Nephron progenitor cell (in vitro differentiated cells): ENCODE measurements at regions not wholly inside any gene's neighbourhood (a gene's known extent, or its start where the extent isn't known, plus 50 kb on each side); places are given as distances from the start of the nearest gene placed in this dataset.

Experiments used
- DNase-seq: peaks from one replicate; pipeline ENCODE4 v3.0.0; 2021
- H3K27ac Mint-ChIP-seq: 2 replicates; pipeline ENCODE4 v1.8.0; 2021; ENCODE audit warnings: mild to moderate bottlenecking, moderate library complexity, mixed read lengths
- H3K27me3 Mint-ChIP-seq: 2 replicates; pipeline ENCODE4 v1.8.0; 2021; ENCODE audit warnings: mild to moderate bottlenecking, low read depth, mixed read lengths; ENCODE audit not compliant: poor library complexity
- H3K36me3 Mint-ChIP-seq: 2 replicates; pipeline ENCODE4 v1.8.0; 2021; ENCODE audit warnings: low read depth, mixed read lengths
- H3K4me1 Mint-ChIP-seq: 2 replicates; pipeline ENCODE4 v1.8.0; 2021; ENCODE audit warnings: mixed read lengths
- H3K4me3 Mint-ChIP-seq: 2 replicates; pipeline ENCODE4 v1.8.0; 2021; ENCODE audit warnings: mild to moderate bottlenecking, moderate library complexity, mixed read lengths
- H3K9me3 Mint-ChIP-seq: 2 replicates; pipeline ENCODE4 v1.8.0; 2021; ENCODE audit warnings: mild to moderate bottlenecking, moderate library complexity, mixed read lengths
- TF ChIP-seq, protein P1 (sequence below): fragments of 200-600 bp; sonication (generic); IDR thresholded peaks from 2 replicates; pipeline ENCODE4 v1.5.0; 2021; ENCODE audit warnings: antibody characterized with exemption

DNA sequence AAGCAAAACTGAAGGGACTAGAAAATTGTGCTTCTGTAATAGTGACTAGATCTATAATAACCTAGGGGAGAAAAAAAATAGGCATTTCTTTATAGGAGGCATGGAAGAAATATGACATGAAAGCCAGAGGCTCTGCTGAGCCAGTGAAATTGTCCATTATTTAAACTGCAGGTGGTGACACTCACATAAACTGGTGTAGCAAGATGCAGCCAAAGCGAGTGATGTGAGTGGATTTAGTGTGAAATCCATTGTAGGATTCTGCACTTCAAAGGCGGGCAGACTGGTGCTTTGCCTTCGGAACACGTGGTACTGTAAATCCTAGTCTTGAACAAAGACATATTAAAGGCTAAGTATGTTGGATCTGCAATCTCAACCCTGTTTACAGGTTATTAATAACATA lies 361.9 kb downstream of the TBC1D4 start:
- Mint-ChIP-seq H3K9me3 (peaks cover 3% of the 10 kb centered on the region), H3K27me3 (peaks cover 3% of the 10 kb centered on the region), H3K4me3 (no peak overlapping the region), H3K27ac (no peak overlapping the region), H3K4me1 (no peaks in the 10 kb centered on the region), H3K36me3 (no peaks in the 10 kb centered on the region)
- no peak for DNase-seq
- TF ChIP-seq, protein P1, sequence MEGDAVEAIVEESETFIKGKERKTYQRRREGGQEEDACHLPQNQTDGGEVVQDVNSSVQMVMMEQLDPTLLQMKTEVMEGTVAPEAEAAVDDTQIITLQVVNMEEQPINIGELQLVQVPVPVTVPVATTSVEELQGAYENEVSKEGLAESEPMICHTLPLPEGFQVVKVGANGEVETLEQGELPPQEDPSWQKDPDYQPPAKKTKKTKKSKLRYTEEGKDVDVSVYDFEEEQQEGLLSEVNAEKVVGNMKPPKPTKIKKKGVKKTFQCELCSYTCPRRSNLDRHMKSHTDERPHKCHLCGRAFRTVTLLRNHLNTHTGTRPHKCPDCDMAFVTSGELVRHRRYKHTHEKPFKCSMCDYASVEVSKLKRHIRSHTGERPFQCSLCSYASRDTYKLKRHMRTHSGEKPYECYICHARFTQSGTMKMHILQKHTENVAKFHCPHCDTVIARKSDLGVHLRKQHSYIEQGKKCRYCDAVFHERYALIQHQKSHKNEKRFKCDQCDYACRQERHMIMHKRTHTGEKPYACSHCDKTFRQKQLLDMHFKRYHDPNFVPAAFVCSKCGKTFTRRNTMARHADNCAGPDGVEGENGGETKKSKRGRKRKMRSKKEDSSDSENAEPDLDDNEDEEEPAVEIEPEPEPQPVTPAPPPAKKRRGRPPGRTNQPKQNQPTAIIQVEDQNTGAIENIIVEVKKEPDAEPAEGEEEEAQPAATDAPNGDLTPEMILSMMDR = no peak

DNA sequence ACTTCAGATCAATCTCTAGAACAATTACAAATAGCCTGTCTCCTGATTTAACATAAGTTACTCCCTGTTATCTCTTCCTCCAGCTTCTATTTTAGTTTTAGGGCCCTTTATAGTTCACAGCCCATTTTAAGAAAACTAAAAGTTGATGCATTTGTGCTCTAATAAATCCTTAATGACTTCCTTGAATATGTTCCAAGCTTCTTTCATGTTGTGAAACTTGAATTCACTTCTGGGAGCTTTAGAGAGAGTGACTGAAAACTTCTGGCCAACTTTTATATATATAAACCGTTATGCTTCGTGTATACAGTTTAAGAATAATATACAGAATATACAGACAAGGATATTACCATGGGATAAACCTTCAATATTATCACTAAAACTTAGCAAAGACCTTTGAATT lies 366.8 kb downstream of the TBC1D4 start:
- H3K4me1 Mint-ChIP-seq = no peaks in the 10 kb centered on the region
- peaks cover 5% of the 10 kb centered on the region for H3K27me3 Mint-ChIP-seq
- no peak overlapping the region for H3K4me3 Mint-ChIP-seq
- H3K27ac Mint-ChIP-seq = no peak overlapping the region
- TF ChIP-seq, protein P1 = no peak
- no peaks in the 10 kb centered on the region for H3K36me3 Mint-ChIP-seq
- peaks cover 32% of the 10 kb centered on the region for H3K9me3 Mint-ChIP-seq
- no peak for DNase-seq

DNA sequence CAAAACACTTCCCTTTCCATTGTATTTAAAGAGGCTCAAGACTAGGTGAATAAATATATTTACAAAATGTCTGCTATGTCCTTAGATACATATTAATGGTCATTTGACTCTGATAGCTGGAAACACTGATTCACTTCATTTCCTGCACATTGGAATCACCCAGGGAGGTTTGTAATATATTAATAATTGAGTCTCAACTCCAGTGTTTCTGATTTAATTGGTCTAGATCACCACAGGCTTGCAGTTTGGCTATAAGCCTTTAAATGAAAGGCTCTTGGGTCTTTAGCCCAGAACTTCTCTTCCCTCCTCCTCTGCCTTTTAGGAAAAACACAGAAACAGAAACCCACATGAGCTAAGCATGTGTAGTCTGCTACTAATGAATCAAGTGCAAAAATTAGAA lies 378.0 kb downstream of the TBC1D4 start:
- peaks cover 19% of the 10 kb centered on the region for H3K9me3 Mint-ChIP-seq
- H3K4me3 Mint-ChIP-seq = no peak overlapping the region
- H3K4me1 Mint-ChIP-seq = peaks cover 9% of the 10 kb centered on the region
- DNase-seq = no peak
- H3K27me3 Mint-ChIP-seq = no peaks in the 10 kb centered on the region
- H3K36me3 Mint-ChIP-seq = no peaks in the 10 kb centered on the region
- TF ChIP-seq, protein P1 = no peak
- peak overlapping the region; percentile 31 for H3K27ac Mint-ChIP-seq

GRCh38 chr13:75102001-75102716 lies 379.8 kb downstream of the TBC1D4 start:
- peak overlapping the region; percentile 91 for H3K27ac Mint-ChIP-seq
- H3K9me3 Mint-ChIP-seq = peaks cover 8% of the 10 kb centered on the region
- peaks cover 9% of the 10 kb centered on the region for H3K4me1 Mint-ChIP-seq
- peak; percentile 14 for DNase-seq
- TF ChIP-seq, protein P1 = no peak
- H3K36me3 Mint-ChIP-seq = no peaks in the 10 kb centered on the region
- H3K4me3 Mint-ChIP-seq = no peak overlapping the region
- no peaks in the 10 kb centered on the region for H3K27me3 Mint-ChIP-seq

GRCh38 chr13:75101348-75101747 lies 380.6 kb downstream of the TBC1D4 start:
- Mint-ChIP-seq H3K9me3 (peaks cover under 1% of the 10 kb centered on the region), H3K27ac (no peak overlapping the region), H3K4me3 (no peak overlapping the region), H3K36me3 (no peaks in the 10 kb centered on the region), H3K4me1 (peaks cover 9% of the 10 kb centered on the region), H3K27me3 (no peaks in the 10 kb centered on the region)
- TF ChIP-seq, protein P1 = no peak
- no peak for DNase-seq

DNA sequence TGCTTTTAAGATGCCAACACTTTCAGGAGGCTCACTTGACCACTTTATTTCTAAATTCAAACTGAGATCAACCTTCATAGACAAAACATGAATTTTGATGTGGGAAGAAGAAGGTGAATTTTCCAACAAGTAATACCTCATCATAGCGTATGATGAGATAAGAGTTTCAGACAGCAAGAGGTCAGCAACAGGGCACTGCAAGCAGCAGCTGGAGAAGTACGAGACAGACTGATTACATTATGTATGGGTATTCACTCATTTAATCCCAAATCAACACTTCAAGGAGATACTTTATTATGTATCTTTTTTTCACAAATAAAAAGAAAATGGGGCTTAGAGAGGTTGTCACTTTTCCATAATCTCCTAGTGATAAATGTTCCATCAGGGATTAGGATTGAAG lies 389.8 kb downstream of the TBC1D4 start:
- H3K27me3 Mint-ChIP-seq = peaks cover 8% of the 10 kb centered on the region

More for the DNA sequence above, 389.8 kb downstream of the TBC1D4 start:
- H3K36me3 Mint-ChIP-seq = no peaks in the 10 kb centered on the region
- peak overlapping the region; percentile 73 for H3K27ac Mint-ChIP-seq
- H3K9me3 Mint-ChIP-seq = no peaks in the 10 kb centered on the region
- H3K4me1 Mint-ChIP-seq = peaks cover 8% of the 10 kb centered on the region
- TF ChIP-seq, protein P1 = no peak
- no peak for DNase-seq
- no peak overlapping the region for H3K4me3 Mint-ChIP-seq
